BLaER1 (cell line): ENCODE measurements at regions not wholly inside any gene's neighbourhood (a gene's known extent, or its start where the extent isn't known, plus 50 kb on each side); places are given as distances from the start of the nearest gene placed in this dataset.

Experiments
- H3K27ac ChIP-seq: shearing (Covaris generic); formaldehyde crosslinking; 2 replicates; pipeline ENCODE4 v1.8.1; 2022
- H3K27me3 ChIP-seq: shearing (Covaris generic); formaldehyde crosslinking; 2 replicates; pipeline ENCODE4 v1.8.1; 2022
- H3K36me3 ChIP-seq: shearing (Covaris generic); formaldehyde crosslinking; 2 replicates; pipeline ENCODE4 v1.8.1; 2022
- H3K4me1 ChIP-seq: shearing (Covaris generic); formaldehyde crosslinking; 2 replicates; pipeline ENCODE4 v1.8.1; 2022
- H3K4me2 ChIP-seq: shearing (Covaris generic); formaldehyde crosslinking; 2 replicates; pipeline ENCODE4 v1.8.1; 2022
- H3K4me3 ChIP-seq: shearing (Covaris generic); formaldehyde crosslinking; 2 replicates; pipeline ENCODE4 v1.8.1; 2022
- H3K9ac ChIP-seq: shearing (Covaris generic); formaldehyde crosslinking; 2 replicates; pipeline ENCODE4 v1.8.1; 2022
- H3K9me3 ChIP-seq: shearing (Covaris generic); formaldehyde crosslinking; 2 replicates; pipeline ENCODE4 v1.8.1; 2022
- H4K20me1 ChIP-seq: shearing (Covaris generic); formaldehyde crosslinking; 2 replicates; pipeline ENCODE4 v1.8.1; 2022
- Cebpa-rat ChIP-seq: shearing (Covaris generic); IDR thresholded peaks from 2 replicates; pipeline ENCODE4 v1.8.1; 2022

DNA sequence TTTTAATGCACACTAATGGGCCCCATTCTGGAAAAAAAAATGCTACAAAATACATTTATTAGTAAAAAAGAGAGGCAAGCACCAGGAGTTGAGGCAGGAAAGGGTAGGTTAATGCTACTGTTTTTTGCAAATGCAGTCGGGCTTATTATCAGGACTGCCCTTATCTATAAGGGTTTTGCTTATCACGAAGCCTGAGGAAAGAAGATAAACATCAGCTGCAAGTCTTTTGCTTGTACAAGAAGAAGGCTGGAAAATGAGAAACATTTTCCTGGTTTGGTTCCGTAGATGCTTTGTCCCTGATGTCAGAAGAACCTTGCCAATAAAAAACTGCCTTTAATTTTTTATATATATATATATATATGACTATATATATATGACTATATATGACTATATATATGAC lies 189.3 kb upstream of the VGLL2 start:
- Histone ChIP-seq H3K36me3 (no peaks in the 10 kb centered on the region), H3K4me3 (no peak overlapping the region), H3K27ac (no peak overlapping the region), H3K9ac (no peak overlapping the region), H3K4me2 (no peak overlapping the region), H3K27me3 (no peaks in the 10 kb centered on the region), H4K20me1 (no peaks in the 10 kb centered on the region), H3K4me1 (no peaks in the 10 kb centered on the region), H3K9me3 (no peaks in the 10 kb centered on the region; the same call in 1 of the 2 replicates)
- TF ChIP-seq Cebpa-rat = no peak

DNA sequence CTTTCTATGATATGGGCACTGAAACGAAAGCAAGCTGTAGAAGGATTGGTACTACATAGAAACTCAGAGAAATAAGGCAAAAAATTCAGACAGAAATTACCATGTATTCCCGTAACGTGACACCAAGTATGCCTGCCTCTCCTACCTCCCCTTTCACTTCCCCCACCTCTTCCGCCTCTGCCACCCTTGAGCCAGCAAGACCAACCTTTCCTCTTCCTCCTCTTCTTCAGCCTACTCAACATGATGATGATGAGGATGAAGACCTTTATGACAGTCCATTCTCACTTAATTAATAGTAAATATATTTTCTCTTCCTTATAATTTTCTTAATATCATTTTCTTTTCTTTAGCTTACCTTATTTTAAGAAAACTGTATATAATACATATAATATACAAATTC lies 188.1 kb upstream of the VGLL2 start:
- no peaks in the 10 kb centered on the region; the same call in 1 of the 2 replicates for H3K9me3 ChIP-seq
- no peaks in the 10 kb centered on the region for H3K4me1 ChIP-seq
- no peak overlapping the region for H3K27ac ChIP-seq
- no peaks in the 10 kb centered on the region for H3K27me3 ChIP-seq
- H3K4me3 ChIP-seq = no peak overlapping the region
- no peak overlapping the region for H3K4me2 ChIP-seq
- no peaks in the 10 kb centered on the region for H4K20me1 ChIP-seq
- H3K36me3 ChIP-seq = no peaks in the 10 kb centered on the region
- TF ChIP-seq Cebpa-rat = no peak
- H3K9ac ChIP-seq = no peak overlapping the region

DNA sequence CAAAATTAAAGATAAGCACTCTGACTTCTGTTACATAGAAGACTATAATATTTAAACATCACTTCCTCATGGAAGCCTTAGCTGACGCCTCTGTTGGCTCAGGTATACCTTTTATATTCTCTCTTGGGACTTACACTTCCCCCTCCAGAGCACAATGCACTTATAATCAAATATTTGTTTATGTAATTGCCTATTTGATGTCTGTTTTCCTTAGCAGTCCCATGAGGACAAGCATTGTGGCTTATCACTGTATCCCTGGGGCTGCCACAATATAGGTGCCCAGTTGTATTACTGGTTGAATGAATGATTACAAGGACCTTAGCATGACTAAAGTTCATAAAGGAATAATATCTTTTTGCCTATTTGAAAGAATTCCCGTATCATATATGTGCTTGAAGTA lies 186.7 kb upstream of the VGLL2 start:
- H3K9ac ChIP-seq = no peak overlapping the region
- TF ChIP-seq Cebpa-rat = no peak

DNA sequence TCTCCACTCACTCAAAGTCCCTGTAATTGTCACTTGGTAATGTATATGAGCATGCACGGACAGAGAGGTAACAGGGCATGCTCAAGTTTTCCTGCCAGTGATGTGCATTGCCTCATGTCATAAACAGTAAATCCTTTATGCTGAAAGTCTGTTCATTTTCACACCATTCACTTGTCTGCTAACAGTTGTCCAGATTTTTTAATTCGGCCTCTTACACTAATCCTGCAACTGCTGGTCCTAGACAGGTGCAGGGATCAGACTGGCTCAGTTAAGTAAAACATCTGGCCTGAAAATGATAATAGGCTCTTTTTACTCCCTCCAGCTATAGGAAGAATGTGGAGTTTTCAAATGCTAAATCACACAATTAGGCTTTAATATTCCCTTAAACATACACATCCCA lies 185.4 kb upstream of the VGLL2 start:
- no peaks in the 10 kb centered on the region for H4K20me1 ChIP-seq
- H3K4me1 ChIP-seq = no peaks in the 10 kb centered on the region
- no peak overlapping the region for H3K4me2 ChIP-seq
- H3K36me3 ChIP-seq = no peaks in the 10 kb centered on the region
- no peak overlapping the region for H3K27ac ChIP-seq
- no peak for TF ChIP-seq Cebpa-rat
- no peak overlapping the region for H3K4me3 ChIP-seq
- H3K27me3 ChIP-seq = no peaks in the 10 kb centered on the region
- H3K9ac ChIP-seq = no peak overlapping the region
- no peaks in the 10 kb centered on the region for H3K9me3 ChIP-seq

More for the DNA sequence above, 186.7 kb upstream of the VGLL2 start:
- no peaks in the 10 kb centered on the region for H3K4me1 ChIP-seq
- H3K4me2 ChIP-seq = no peak overlapping the region
- H3K27ac ChIP-seq = no peak overlapping the region
- no peaks in the 10 kb centered on the region for H4K20me1 ChIP-seq
- H3K4me3 ChIP-seq = no peak overlapping the region
- no peaks in the 10 kb centered on the region for H3K27me3 ChIP-seq
- no peaks in the 10 kb centered on the region for H3K36me3 ChIP-seq
- H3K9me3 ChIP-seq = no peaks in the 10 kb centered on the region; the same call in 1 of the 2 replicates

DNA sequence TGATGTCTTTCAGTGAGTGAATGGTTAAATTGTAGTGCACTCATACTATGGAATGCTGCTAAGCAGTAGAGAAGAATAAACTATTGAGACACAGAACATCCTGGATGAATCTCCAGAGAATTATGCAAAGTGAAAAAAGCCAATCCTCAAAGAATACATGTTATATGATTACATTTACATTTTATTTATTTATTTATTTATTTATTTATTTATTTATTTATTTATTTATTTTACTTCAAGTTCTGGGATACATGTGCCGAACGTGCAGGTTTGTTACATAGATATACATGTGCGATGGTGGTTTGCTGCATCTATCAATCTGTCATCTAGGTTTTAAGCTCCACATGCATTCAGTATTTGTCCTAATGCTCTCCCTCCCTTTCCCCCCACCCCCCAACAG lies 175.8 kb upstream of the VGLL2 start:
- TF ChIP-seq Cebpa-rat = no peak
- no peak overlapping the region for H3K27ac ChIP-seq

DNA sequence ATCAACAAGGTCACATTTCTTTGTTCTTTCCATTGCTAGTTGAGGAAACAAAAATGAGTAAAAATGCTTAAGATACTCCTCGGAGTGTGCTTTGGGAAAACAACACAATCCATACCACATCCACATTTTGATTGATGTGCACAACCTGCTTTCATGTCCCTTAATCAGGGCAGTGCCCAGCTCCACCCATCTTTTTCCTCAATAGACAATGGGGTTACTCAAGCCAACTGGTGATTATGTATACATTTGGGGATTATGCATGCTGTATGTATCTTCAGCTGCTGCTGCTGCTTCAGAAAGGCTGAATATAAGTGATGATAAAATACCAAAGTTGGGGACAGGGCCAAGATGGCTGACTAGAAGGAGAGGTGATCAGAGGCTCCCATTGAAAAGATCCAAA lies 155.2 kb upstream of the VGLL2 start:
- H3K4me3 ChIP-seq = no peak overlapping the region
- H3K9ac ChIP-seq = no peak overlapping the region

More for the DNA sequence above, 175.8 kb upstream of the VGLL2 start:
- no peak overlapping the region for H3K4me2 ChIP-seq
- H4K20me1 ChIP-seq = no peaks in the 10 kb centered on the region
- no peak overlapping the region for H3K9ac ChIP-seq
- H3K36me3 ChIP-seq = no peaks in the 10 kb centered on the region
- H3K27me3 ChIP-seq = no peaks in the 10 kb centered on the region
- H3K4me3 ChIP-seq = no peak overlapping the region
- H3K4me1 ChIP-seq = no peaks in the 10 kb centered on the region
- H3K9me3 ChIP-seq = no peaks in the 10 kb centered on the region

DNA sequence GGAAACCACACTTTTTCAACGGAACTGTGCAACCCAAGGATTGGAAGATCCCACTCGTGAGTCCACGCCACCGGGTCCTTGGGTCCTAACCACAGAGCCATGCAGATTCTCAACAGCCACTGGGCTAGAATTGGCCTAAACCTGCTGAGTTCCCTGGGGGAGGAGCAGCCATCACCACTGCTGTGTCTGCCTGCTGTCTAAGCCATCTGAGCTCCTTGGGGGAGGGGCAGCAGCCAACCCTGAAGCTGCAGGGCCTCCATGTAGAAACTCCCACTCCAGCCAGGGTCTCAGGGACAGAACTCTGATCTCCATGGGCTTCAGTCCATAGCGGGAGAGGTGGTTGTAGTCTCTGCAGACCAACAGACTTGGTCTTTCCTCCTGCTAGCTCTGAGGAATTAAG lies 154.6 kb upstream of the VGLL2 start:
- Histone ChIP-seq H3K4me1 (no peaks in the 10 kb centered on the region), H3K36me3 (no peaks in the 10 kb centered on the region), H3K4me3 (no peak overlapping the region), H3K4me2 (no peak overlapping the region), H3K27ac (no peak overlapping the region), H3K9ac (no peak overlapping the region), H3K27me3 (no peaks in the 10 kb centered on the region), H4K20me1 (no peaks in the 10 kb centered on the region), H3K9me3 (no peaks in the 10 kb centered on the region)
- no peak for TF ChIP-seq Cebpa-rat

More for the DNA sequence above, 155.2 kb upstream of the VGLL2 start:
- no peak overlapping the region for H3K4me2 ChIP-seq
- no peaks in the 10 kb centered on the region for H4K20me1 ChIP-seq
- H3K9me3 ChIP-seq = no peaks in the 10 kb centered on the region
- H3K4me1 ChIP-seq = no peaks in the 10 kb centered on the region
- H3K27me3 ChIP-seq = no peaks in the 10 kb centered on the region
- no peak for TF ChIP-seq Cebpa-rat
- H3K27ac ChIP-seq = no peak overlapping the region
- no peaks in the 10 kb centered on the region for H3K36me3 ChIP-seq

DNA sequence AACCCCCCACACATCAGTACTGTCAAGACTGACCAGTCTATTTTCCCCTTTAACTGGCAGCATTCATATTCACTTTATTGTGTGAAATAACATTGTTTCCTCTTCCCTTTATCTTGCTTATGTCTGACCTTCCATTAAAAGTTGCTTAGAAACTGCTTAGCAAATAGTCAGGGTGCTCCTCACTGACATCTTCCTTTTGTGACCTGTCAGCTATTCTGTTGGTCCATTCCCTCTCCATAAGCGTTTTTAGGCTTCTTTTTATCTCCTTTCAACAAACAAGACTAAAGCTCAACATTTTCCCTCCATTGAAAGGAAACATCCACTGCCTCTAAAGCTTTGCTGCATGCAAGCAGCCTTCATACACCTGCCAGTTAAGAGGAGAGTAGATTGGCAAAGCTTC lies 147.7 kb upstream of the VGLL2 start:
- H3K4me3 ChIP-seq = no peak overlapping the region
- H4K20me1 ChIP-seq = no peaks in the 10 kb centered on the region
- no peak for TF ChIP-seq Cebpa-rat
- no peaks in the 10 kb centered on the region for H3K9me3 ChIP-seq
- no peaks in the 10 kb centered on the region for H3K36me3 ChIP-seq
- no peaks in the 10 kb centered on the region for H3K4me1 ChIP-seq
- no peak overlapping the region for H3K27ac ChIP-seq
- H3K4me2 ChIP-seq = no peak overlapping the region
- H3K9ac ChIP-seq = no peak overlapping the region
- H3K27me3 ChIP-seq = no peaks in the 10 kb centered on the region

DNA sequence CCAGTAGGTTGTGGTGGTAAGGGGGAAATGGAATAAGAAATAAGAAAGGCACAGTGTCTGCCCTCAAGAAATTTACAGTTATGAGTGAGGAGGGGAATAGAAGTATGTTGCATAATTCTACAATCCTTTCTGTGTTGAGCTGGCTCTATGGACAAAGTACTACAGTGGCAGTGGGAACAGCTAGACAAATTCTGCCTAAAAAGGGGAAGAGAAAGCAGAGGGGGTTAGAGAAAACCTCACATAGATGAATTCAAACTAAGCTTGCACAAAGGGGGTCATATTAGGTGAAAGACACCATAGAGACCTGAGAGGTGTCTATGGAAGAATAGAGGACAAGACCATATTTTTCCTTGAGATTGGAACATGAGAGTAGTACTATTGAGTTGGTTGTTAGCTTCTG lies 146.9 kb upstream of the VGLL2 start:
- Histone ChIP-seq H3K4me3 (no peak overlapping the region), H3K27ac (no peak overlapping the region), H3K27me3 (no peaks in the 10 kb centered on the region), H3K36me3 (no peaks in the 10 kb centered on the region), H3K9me3 (0 out of 2 replicates have a peak, but pooled peaks cover 3% of the 10 kb centered on the region), H3K9ac (no peak overlapping the region), H3K4me1 (no peaks in the 10 kb centered on the region), H3K4me2 (no peak overlapping the region), H4K20me1 (no peaks in the 10 kb centered on the region)
- no peak for TF ChIP-seq Cebpa-rat

DNA sequence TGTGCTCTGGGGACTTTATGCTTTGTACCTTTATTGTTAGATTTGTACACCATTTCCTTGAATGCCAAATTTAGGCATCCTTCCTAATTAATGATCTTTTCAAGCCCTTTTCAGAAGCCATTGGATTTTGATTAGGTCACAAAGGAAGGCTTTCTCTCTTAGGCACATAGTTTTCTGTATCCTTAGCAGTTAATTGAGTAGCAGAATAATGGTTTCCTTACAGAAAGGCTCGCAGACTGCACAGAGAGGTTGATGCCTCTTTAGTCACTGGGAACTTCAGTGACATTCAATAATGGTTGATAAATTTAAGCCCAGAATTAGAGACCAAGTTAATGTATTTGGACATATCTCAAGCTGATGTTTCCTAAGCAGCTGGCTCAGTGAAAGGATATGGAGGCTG lies 139.1 kb upstream of the VGLL2 start:
- no peaks in the 10 kb centered on the region for H3K27me3 ChIP-seq
- TF ChIP-seq Cebpa-rat = no peak
- H3K9ac ChIP-seq = no peak overlapping the region
- H3K4me3 ChIP-seq = no peak overlapping the region
- no peak overlapping the region for H3K4me2 ChIP-seq
- no peaks in the 10 kb centered on the region for H4K20me1 ChIP-seq
- 0 out of 2 replicates have a peak, but pooled peaks cover 3% of the 10 kb centered on the region for H3K9me3 ChIP-seq
- no peaks in the 10 kb centered on the region for H3K4me1 ChIP-seq
- no peak overlapping the region for H3K27ac ChIP-seq
- H3K36me3 ChIP-seq = no peaks in the 10 kb centered on the region

DNA sequence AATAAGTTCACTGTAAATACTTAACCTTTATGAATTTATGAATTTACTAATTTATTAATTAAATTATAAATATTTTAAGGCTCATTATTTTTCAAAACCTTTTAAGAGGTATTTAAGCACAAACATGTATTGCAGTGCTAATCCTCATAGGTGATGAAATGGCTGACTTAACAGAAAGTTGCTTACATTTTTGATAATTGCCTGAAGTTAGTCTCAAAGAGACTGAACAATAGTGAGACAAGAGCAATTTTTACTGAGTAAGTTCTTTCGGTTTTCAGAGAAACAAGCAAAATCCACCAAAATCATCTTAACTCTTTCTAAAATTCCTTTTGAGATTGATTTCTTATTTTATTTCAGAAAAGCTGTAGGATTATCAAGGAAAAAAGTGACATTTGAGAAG lies 137.3 kb upstream of the VGLL2 start:
- H3K4me1 ChIP-seq = no peaks in the 10 kb centered on the region
- H3K36me3 ChIP-seq = no peaks in the 10 kb centered on the region
- no peak overlapping the region for H3K27ac ChIP-seq
- no peak overlapping the region for H3K4me2 ChIP-seq
- H3K4me3 ChIP-seq = no peak overlapping the region
- no peaks in the 10 kb centered on the region for H3K27me3 ChIP-seq
- no peak overlapping the region for H3K9ac ChIP-seq
- TF ChIP-seq Cebpa-rat = no peak
- no peaks in the 10 kb centered on the region for H4K20me1 ChIP-seq
- H3K9me3 ChIP-seq = 0 out of 2 replicates have a peak, but pooled peaks cover 3% of the 10 kb centered on the region
